A549 (cell line): ENCODE measurements at regions not wholly inside any gene's neighbourhood (a gene's known extent, or its start where the extent isn't known, plus 50 kb on each side); places are given as distances from the start of the nearest gene placed in this dataset.

Experiments used
- ATAC-seq, 2 experiments: fragments of 200-7000 bp in 1 of 2; fragments of >200 bp in 1 of 2; cut with Nextera tagmentation in 1 of 2; cut with Tn5 transposase in 1 of 2; 3 replicates each; pipeline versions ENCODE4 v1.8.0 to v1.9.1; 2018 to 2020; ENCODE audit warnings: mild to moderate bottlenecking in 1 of 2, moderate library complexity in 1 of 2
- CTCF ChIA-PET: fragments of 300-600 bp; sonication (Branson Sonifier 250); formaldehyde crosslinking; extraction: SDS; loops from one replicate; lab custom pipeline; 2021; ENCODE audit warnings: antibody characterized with exemption, inconsistent platforms; lab: Yijun Ruan, JAX
- POLR2A ChIA-PET: fragments of 350-600 bp; formaldehyde crosslinking; extraction: SDS; loops from one replicate; lab custom pipeline; 2021; ENCODE audit warnings: antibody characterized with exemption, inconsistent platforms; lab: Yijun Ruan, JAX
- DNase-seq, 2 experiments: peaks; one replicate each; pipeline versions ENCODE4 v3.0.0 to v3.0.0-alpha.2; 2011 to 2016; ENCODE audit warnings: low read depth in 1 of 2, low spot score in 1 of 2
- FAIRE-seq: peaks from 2 replicates; lab custom pipeline; 2011; peaks lifted over from hg19 to GRCh38; lab: Jason Lieb, UNC
- H3K27ac ChIP-seq, 2 experiments: fragments of >200 bp; sonication (Bioruptor Twin); formaldehyde crosslinking; 3 replicates each; pipeline ENCODE4 v1.5.1; 2016 to 2017
- H3K4me1 ChIP-seq: fragments of >200 bp; sonication (Bioruptor Twin); formaldehyde crosslinking; 3 replicates; pipeline ENCODE4 v1.6.1; 2016
- H3K4me2 ChIP-seq: fragments of >200 bp; sonication (Bioruptor Twin); formaldehyde crosslinking; 3 replicates; pipeline ENCODE4 v1.6.1; 2016
- H3K4me3 ChIP-seq: fragments of >200 bp; sonication (Bioruptor Twin); formaldehyde crosslinking; 3 replicates; pipeline ENCODE4 v1.5.1; 2016
- H3K9me3 ChIP-seq: fragments of >200 bp; sonication (Bioruptor Twin); formaldehyde crosslinking; 3 replicates; pipeline ENCODE4 v1.6.1; 2016
- CBX2 ChIP-seq: fragments of 200-600 bp; sonication (generic); IDR thresholded peaks from 2 replicates; pipeline ENCODE4 v1.6.1; 2016; ENCODE audit warnings: low read depth, mild to moderate bottlenecking, borderline replicate concordance
- CEBPB ChIP-seq, 2 experiments: fragments of >200 bp in 1 of 2; sonication (Bioruptor Twin) in 1 of 2; formaldehyde crosslinking in 1 of 2; IDR thresholded peaks; 2 replicates each; pipeline ENCODE4 v1.6.1; 2012 to 2016
- CHD2 ChIP-seq: fragments of 150-350 bp; IDR thresholded peaks from 2 replicates; pipeline ENCODE4 v1.6.1; 2014; ENCODE audit warnings: low read length; ENCODE audit not compliant: partially characterized antibody
- CHD4 ChIP-seq: fragments of 200-600 bp; sonication (generic); IDR thresholded peaks from 2 replicates; pipeline ENCODE4 v1.6.1; 2016; ENCODE audit warnings: antibody characterized with exemption, mild to moderate bottlenecking, borderline replicate concordance
- ESRRA ChIP-seq: fragments of 150-350 bp; IDR thresholded peaks from 2 replicates; pipeline ENCODE4 v1.6.1; 2014; ENCODE audit warnings: mild to moderate bottlenecking, low read length, borderline replicate concordance
- FOSB ChIP-seq: fragments of 250-450 bp; sonication (Bioruptor Pico); IDR thresholded peaks from 2 replicates; pipeline ENCODE4 v1.5.0; 2020; ENCODE audit warnings: mild to moderate bottlenecking, moderate library complexity
- FOSL2 ChIP-seq, 2 experiments: fragments of 450-650 bp in 1 of 2; fragments of >200 bp in 1 of 2; sonication (Bioruptor Twin) in 1 of 2; formaldehyde crosslinking; IDR thresholded peaks; 2 replicates each; pipeline versions ENCODE4 v1.5.0 to v1.6.1; 2016 to 2020; ENCODE audit warnings: mild to moderate bottlenecking in 1 of 2, moderate library complexity in 1 of 2
- GATA3 ChIP-seq: IDR thresholded peaks from 2 replicates; pipeline ENCODE4 v1.6.1; 2012; ENCODE audit warnings: borderline replicate concordance
- HDAC2 ChIP-seq: fragments of 200-600 bp; sonication (generic); IDR thresholded peaks from 2 replicates; pipeline ENCODE4 v1.6.1; 2016
- HOXB13 ChIP-seq: fragments of 250-450 bp; sonication (Bioruptor Pico); IDR thresholded peaks from 2 replicates; pipeline ENCODE4 v1.5.0; 2020; ENCODE audit warnings: low read depth, mild to moderate bottlenecking, moderate library complexity
- KDM1A ChIP-seq: fragments of 200-600 bp; sonication (generic); IDR thresholded peaks from 2 replicates; pipeline ENCODE4 v1.6.1; 2016; ENCODE audit warnings: low read depth, mild to moderate bottlenecking
- MAFK ChIP-seq: fragments of 450-650 bp; IDR thresholded peaks from 2 replicates; pipeline ENCODE4 v1.6.1; 2014; ENCODE audit not compliant: partially characterized antibody
- NFE2L2 ChIP-seq: fragments of 150-350 bp; conservative IDR thresholded peaks from 2 replicates; pipeline ENCODE4 v1.6.1; 2014; ENCODE audit warnings: low read length
- RAD21 ChIP-seq, 2 experiments: fragments of >200 bp in 1 of 2; sonication (Bioruptor Twin) in 1 of 2; formaldehyde crosslinking in 1 of 2; IDR thresholded peaks in 1 of 2; conservative IDR thresholded peaks in 1 of 2; 2 replicates in 1 of 2; 3 replicates in 1 of 2; pipeline ENCODE4 v1.6.1; 2012 to 2018; ENCODE audit warnings: inconsistent platforms in 1 of 2
- SMC3 ChIP-seq: fragments of >200 bp; sonication (Bioruptor Twin); formaldehyde crosslinking; IDR thresholded peaks from 3 replicates; pipeline ENCODE4 v1.6.1; 2018; ENCODE audit warnings: inconsistent platforms
- TP53 ChIP-seq: fragments of 250-450 bp; sonication (Bioruptor Pico); IDR thresholded peaks from 2 replicates; pipeline ENCODE4 v1.5.0; 2021; ENCODE audit warnings: mild to moderate bottlenecking, moderate library complexity
- ZFP36 ChIP-seq: fragments of 450-650 bp; IDR thresholded peaks from 2 replicates; pipeline ENCODE4 v1.6.1; 2014; ENCODE audit warnings: borderline replicate concordance; ENCODE audit not compliant: partially characterized antibody
- ZNF302 ChIP-seq: fragments of 250-450 bp; sonication (Bioruptor Pico); IDR thresholded peaks from 2 replicates; pipeline ENCODE4 v1.9.0; 2021; ENCODE audit warnings: inconsistent platforms, mild to moderate bottlenecking, moderate library complexity
- WGBS: methylation state at CpG from one replicate; pipeline ENCODE4 v1.1.6; 2017; ENCODE audit errors: missing lambda C conversion rate; 5-methylcytosine and 5-hydroxymethylcytosine counted together
- TF ChIP-seq, protein P1 (sequence below): fragments of 250-450 bp; sonication (Bioruptor Pico); IDR thresholded peaks from 2 replicates; pipeline ENCODE4 v1.5.0; 2020; ENCODE audit warnings: low read depth, mild to moderate bottlenecking, moderate library complexity
- TF ChIP-seq, protein P2 (sequence below): fragments of 200-600 bp; sonication (generic); IDR thresholded peaks from 2 replicates; pipeline ENCODE4 v1.6.1; 2016; ENCODE audit warnings: antibody characterized with exemption, mild to moderate bottlenecking, moderate library complexity
- TF ChIP-seq, protein P3 (sequence below): IDR thresholded peaks from 2 replicates; pipeline ENCODE4 v1.6.1; 2012; ENCODE audit warnings: low read depth, borderline replicate concordance
- TF ChIP-seq, protein P4 (sequence below): fragments of 250-450 bp; sonication (Bioruptor Pico); IDR thresholded peaks from 2 replicates; pipeline ENCODE4 v1.5.0; 2021; ENCODE audit warnings: mild to moderate bottlenecking, moderate library complexity, borderline replicate concordance
- TF ChIP-seq, protein P5 (sequence below): IDR thresholded peaks from 2 replicates; pipeline ENCODE4 v1.6.1; 2012

DNA sequence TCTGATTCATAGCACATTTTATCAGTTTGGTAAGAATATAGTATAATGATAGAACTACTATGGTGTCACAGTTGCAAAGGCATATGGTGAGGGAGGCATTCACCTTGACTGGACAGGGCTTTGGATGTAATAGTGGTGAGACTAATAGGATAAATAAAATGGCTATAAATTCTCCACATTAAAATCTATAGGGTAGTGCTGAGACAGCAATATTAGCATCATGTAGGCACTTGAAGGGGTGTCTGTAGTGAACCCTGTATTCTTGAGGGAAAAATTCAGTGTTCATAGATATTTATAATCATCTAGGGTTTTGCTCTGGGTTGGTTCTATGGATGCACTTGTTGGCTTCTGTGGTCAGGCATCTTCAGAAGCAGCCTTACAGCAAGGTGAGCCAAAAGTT is 59.3 kb upstream of the ICA1 start:
- H3K9me3 ChIP-seq: peaks cover 10% of the 10 kb centered on the region
- ATAC-seq (no peak), DNase-seq (no peak), FAIRE-seq (no peak)
- TF ChIP-seq HDAC2: no peak
- no peak for TF ChIP-seq RAD21 (conservative IDR thresholded peaks at IDR 0.05 in 1 of 2, IDR thresholded peaks at IDR 0.05 in 1 of 2)
- TF ChIP-seq MAFK: peak; percentile 56
- no peaks in the 10 kb centered on the region for H3K4me1 ChIP-seq
- ChIA-PET CTCF (no interaction called here), POLR2A (no interaction called here)
- H3K4me2 ChIP-seq: no peak overlapping the region
- H3K27ac ChIP-seq: no peak overlapping the region
- no peak overlapping the region for H3K4me3 ChIP-seq

DNA sequence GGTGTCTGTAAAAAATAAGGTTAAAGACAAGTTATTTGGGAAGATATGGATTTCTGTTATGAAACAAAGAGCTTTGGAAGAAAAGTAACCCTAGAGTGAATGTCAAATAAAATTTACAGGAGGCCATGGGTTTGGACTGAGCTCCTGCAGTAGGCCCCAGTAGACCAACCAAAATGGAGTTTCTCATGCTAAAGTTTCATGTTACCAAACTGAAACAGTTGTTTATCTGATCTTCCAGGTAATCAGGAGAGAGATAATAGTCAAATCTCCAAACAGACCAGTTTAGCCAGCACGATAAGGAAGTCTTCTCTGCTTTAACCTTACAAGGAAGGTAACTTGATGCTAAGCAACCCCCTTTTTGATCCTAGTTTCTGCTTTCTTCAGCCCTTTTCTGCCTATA is 60.7 kb upstream of the ICA1 start:
- DNase-seq (no peak), ATAC-seq (no peak), FAIRE-seq (no peak)
- no peak overlapping the region for H3K27ac ChIP-seq
- no peak overlapping the region for H3K4me3 ChIP-seq
- ChIA-PET CTCF (interaction anchor here (0.7 kb wide), 1 partner anchor 114 kb away, joined by 3 read pairs; no protein-coding TSS in a partner anchor), POLR2A (no interaction called here)
- H3K4me1 ChIP-seq: no peaks in the 10 kb centered on the region
- H3K4me2 ChIP-seq: no peak overlapping the region
- H3K9me3 ChIP-seq: peaks cover 10% of the 10 kb centered on the region
- WGBS: 60% methylated on average over 1 of the region's 1 CpG
- TF ChIP-seq ZFP36 (no peak), GATA3 (no peak), CBX2 (no peak), ESRRA (no peak), ZNF302 (CRISPR knock-in tag) (no peak), CEBPB (IDR thresholded peaks at IDR 0.05) (no peak), HOXB13 (CRISPR knock-in tag) (no peak), CHD4 (no peak), FOSL2 (IDR thresholded peaks at IDR 0.05) (no peak), FOSL2 (CRISPR knock-in tag; IDR thresholded peaks at IDR 0.05) (no peak), NFE2L2 (no peak)
- TF ChIP-seq, protein P1, sequence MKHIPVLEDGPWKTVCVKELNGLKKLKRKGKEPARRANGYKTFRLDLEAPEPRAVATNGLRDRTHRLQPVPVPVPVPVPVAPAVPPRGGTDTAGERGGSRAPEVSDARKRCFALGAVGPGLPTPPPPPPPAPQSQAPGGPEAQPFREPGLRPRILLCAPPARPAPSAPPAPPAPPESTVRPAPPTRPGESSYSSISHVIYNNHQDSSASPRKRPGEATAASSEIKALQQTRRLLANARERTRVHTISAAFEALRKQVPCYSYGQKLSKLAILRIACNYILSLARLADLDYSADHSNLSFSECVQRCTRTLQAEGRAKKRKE: no peak
- TF ChIP-seq, protein P2, sequence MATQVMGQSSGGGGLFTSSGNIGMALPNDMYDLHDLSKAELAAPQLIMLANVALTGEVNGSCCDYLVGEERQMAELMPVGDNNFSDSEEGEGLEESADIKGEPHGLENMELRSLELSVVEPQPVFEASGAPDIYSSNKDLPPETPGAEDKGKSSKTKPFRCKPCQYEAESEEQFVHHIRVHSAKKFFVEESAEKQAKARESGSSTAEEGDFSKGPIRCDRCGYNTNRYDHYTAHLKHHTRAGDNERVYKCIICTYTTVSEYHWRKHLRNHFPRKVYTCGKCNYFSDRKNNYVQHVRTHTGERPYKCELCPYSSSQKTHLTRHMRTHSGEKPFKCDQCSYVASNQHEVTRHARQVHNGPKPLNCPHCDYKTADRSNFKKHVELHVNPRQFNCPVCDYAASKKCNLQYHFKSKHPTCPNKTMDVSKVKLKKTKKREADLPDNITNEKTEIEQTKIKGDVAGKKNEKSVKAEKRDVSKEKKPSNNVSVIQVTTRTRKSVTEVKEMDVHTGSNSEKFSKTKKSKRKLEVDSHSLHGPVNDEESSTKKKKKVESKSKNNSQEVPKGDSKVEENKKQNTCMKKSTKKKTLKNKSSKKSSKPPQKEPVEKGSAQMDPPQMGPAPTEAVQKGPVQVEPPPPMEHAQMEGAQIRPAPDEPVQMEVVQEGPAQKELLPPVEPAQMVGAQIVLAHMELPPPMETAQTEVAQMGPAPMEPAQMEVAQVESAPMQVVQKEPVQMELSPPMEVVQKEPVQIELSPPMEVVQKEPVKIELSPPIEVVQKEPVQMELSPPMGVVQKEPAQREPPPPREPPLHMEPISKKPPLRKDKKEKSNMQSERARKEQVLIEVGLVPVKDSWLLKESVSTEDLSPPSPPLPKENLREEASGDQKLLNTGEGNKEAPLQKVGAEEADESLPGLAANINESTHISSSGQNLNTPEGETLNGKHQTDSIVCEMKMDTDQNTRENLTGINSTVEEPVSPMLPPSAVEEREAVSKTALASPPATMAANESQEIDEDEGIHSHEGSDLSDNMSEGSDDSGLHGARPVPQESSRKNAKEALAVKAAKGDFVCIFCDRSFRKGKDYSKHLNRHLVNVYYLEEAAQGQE: no peak
- TF ChIP-seq, protein P3, sequence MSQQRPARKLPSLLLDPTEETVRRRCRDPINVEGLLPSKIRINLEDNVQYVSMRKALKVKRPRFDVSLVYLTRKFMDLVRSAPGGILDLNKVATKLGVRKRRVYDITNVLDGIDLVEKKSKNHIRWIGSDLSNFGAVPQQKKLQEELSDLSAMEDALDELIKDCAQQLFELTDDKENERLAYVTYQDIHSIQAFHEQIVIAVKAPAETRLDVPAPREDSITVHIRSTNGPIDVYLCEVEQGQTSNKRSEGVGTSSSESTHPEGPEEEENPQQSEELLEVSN: no peak
- TF ChIP-seq, protein P4, sequence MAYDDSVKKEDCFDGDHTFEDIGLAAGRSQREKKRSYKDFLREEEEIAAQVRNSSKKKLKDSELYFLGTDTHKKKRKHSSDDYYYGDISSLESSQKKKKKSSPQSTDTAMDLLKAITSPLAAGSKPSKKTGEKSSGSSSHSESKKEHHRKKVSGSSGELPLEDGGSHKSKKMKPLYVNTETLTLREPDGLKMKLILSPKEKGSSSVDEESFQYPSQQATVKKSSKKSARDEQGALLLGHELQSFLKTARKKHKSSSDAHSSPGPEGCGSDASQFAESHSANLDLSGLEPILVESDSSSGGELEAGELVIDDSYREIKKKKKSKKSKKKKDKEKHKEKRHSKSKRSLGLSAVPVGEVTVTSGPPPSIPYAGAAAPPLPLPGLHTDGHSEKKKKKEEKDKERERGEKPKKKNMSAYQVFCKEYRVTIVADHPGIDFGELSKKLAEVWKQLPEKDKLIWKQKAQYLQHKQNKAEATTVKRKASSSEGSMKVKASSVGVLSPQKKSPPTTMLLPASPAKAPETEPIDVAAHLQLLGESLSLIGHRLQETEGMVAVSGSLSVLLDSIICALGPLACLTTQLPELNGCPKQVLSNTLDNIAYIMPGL (CRISPR knock-in tag): no peak

DNA sequence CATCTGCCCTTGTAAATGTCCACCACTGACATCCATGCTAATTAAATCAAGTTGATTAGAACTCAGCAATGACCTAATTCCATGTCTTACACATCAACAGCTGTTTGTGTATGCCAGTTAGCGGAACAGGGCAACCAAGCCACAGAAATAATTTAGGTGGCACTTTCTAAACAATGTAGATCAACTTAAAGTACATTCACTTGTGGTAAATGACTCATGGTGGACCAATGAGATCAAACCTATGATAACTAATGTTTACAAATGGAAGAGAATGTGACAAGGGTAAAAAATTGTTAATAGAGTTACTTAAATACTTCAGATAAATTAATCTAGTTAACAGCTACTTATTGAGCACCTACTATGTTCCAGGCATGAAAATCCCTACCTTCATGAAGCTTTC is 63.1 kb upstream of the ICA1 start:
- FAIRE-seq (no peak), ATAC-seq (no peak), DNase-seq (no peak)
- H3K4me3 ChIP-seq: no peak overlapping the region
- H3K4me1 ChIP-seq: no peaks in the 10 kb centered on the region
- H3K9me3 ChIP-seq: no peaks in the 10 kb centered on the region
- 35% methylated on average over 1 of the region's 1 CpG for WGBS
- no peak overlapping the region for H3K27ac ChIP-seq
- H3K4me2 ChIP-seq: no peak overlapping the region
- ChIA-PET POLR2A (no interaction called here), CTCF (no interaction called here)
- no peak for TF ChIP-seq SMC3
- TF ChIP-seq ZNF302 (CRISPR knock-in tag): no peak
- no peak for TF ChIP-seq KDM1A
- TF ChIP-seq, protein P2: no peak
- no peak for TF ChIP-seq CHD2
- TF ChIP-seq TP53: no peak
- TF ChIP-seq, protein P5, sequence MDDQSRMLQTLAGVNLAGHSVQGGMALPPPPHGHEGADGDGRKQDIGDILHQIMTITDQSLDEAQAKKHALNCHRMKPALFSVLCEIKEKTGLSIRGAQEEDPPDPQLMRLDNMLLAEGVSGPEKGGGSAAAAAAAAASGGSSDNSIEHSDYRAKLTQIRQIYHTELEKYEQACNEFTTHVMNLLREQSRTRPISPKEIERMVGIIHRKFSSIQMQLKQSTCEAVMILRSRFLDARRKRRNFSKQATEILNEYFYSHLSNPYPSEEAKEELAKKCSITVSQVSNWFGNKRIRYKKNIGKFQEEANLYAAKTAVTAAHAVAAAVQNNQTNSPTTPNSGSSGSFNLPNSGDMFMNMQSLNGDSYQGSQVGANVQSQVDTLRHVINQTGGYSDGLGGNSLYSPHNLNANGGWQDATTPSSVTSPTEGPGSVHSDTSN: no peak
- TF ChIP-seq FOSB (CRISPR knock-in tag): no peak
